NCI-H2029 (cell line): ENCODE measurements at regions not wholly inside any gene's neighbourhood (a gene's known extent, or its start where the extent isn't known, plus 50 kb on each side); places are given as distances from the start of the nearest gene placed in this dataset.
"Not testable (repeated sequence)": the region's sequence is repeated elsewhere in the genome, so short reads cannot be mapped to it uniquely, and the experiment has no call there.

Experiments used
- DNase-seq: peaks from one replicate; lab custom pipeline; 2025; lab: John Stamatoyannopoulos, UW

DNA sequence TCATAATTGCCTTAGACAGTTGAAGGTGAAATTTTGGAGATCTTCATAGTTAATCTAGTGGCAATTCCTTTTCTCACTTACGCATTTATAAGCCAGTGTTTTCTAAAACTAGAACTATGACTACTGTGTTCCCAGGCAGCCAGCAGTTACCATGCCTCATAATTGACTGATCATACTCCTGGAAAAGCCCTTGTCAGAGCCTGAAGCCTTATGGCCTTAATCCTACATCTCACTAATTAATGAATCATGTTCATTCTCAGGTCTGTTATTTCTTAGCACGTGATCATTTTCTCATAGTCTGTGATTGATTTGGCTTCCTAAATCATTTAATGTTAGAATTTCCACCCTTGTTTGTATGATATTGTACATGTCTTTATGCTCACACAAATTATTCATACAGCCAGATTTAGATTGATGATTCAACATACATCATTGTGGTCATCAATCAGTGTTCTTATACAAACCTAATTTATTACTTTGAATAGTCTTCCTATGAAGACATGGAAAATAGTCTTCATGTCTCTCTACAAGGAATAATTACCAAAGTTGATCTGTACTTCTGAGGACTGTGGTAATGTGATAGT is 132.6 kb upstream of the ASCC3 start:
- no peak for DNase-seq

DNA sequence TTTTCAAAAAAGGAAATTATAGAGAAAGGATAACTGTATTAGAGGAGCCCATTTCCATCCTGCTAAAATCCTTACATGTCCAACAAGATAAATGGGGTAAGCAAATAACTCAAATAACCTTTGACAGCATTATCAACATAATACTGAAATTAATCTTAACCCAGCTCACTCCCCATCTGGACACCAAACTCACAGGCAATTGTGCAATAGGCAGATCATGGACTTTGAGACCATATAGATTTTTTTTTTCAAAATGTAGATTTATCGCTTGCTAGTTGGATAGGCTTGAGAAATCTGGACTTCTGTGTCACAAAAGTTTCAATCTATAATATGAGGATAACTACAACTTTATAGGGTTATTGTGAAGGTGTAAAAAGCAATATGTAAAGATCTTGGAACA is 134.4 kb upstream of the ASCC3 start:
- no peak for DNase-seq

DNA sequence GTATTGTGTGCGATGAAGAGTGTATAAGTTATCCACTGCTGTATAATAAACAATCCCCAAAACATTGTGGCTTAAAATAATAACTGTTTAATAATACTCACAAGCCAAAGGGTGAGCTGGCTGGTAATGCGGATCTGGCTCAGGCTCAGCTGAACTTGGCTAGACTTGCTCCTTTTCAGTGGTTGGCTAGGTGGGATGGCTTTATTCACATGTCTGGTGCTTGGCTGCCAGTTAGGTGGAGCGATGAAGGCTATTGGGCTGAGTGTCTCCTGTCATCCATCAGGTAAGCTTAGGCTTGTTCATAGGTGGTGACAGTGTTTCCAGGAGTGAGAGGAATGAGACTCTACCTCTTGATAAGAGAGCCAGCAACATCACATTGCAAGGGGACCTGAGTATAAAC is 135.0 kb upstream of the ASCC3 start:
- DNase-seq = no peak

DNA sequence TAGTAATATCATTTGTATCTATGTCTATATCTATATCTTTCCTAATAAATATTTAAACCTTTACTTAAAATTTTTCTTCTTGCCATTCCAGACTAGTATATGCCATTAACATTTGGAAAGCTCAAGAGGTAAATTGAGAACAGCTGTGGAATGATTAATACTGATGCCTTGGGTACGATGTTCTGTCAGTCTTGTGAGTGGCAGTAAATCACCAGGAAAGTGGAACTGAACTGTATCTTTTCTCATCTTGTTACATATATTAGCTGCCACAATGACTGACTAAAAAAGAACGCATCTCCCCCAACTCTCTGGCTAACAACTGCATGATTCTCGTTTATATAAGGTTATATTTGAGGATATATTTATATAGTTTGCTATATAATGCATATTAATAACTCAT is 137.0 kb upstream of the ASCC3 start:
- DNase-seq = no peak

DNA sequence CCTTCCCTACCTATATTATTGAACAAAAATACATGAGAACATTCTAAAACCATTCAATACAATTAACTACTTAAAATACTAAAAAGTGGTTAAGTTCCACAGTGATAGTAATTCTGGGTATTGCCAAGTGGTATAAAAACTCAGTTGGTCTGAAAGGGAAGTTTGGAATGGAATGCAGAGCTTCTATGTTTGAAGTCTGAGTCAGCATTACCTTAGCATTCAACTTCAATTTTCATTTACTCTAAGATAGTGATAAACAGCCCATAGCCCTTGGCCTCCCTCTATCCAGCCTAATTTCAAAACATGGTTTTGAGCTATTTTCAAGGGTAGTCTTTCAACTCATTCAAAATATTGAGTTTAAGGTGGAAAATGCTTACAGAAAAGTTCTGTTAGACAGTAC is 140.4 kb upstream of the ASCC3 start:
- DNase-seq = no peak

DNA sequence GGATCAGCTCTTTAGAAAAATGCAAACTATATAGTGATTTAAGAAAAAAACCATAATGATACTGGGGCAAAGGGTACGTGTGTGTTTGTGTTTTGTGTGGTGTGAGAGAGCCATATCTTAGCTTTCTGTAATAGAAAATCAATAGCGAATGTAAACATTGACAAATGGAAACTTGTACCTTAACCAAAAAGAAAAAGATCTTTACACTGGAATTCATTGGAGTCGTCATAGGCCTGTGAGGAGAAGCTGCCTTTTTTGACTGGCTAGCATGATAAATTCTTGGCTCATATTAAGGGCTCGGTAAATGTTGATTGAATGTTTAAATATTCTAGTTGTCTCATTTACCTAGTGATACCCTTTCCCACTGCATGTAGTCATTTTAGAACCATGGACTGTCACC is 161.8 kb upstream of the ASCC3 start:
- DNase-seq = no peak

DNA sequence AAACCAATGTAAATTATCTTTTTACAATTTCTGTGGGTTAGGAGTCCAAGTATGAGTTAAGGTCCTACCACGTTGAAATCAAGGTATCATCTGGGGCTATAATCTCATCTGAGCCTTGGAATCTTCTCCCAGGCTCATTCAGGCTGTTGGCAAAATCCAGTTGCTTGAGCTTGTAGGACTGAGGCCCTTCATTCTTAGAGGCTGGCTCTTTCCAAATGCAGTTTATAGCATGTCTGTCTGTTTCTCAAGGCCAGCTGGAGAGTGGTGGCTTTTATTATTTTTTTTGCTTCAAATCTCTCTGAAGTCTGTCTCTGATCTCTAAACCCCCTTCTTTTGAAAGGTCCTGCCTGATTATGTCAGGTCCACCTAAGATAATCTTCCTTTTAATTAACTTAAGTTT is 177.2 kb upstream of the ASCC3 start:
- no peak for DNase-seq

DNA sequence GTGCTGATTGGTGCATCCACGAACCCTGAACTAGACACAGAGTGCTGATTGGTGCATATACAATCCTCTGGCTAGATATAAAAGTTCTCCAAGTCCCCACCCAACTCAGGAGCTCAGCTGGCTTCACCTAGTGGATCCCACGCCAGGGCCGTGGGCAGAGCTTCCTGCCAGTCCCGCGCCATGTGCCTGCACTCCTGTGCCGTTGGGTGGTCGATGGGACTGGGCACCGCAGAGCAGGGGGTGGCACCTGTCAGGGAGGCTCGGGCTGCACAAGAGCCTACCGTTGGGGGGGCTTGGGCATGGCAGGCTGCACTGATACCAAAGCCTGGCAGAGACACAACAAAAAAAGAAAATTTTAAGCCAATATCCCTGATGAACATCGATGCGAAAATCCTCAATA is 185.4 kb upstream of the ASCC3 start:
- no peak for DNase-seq

DNA sequence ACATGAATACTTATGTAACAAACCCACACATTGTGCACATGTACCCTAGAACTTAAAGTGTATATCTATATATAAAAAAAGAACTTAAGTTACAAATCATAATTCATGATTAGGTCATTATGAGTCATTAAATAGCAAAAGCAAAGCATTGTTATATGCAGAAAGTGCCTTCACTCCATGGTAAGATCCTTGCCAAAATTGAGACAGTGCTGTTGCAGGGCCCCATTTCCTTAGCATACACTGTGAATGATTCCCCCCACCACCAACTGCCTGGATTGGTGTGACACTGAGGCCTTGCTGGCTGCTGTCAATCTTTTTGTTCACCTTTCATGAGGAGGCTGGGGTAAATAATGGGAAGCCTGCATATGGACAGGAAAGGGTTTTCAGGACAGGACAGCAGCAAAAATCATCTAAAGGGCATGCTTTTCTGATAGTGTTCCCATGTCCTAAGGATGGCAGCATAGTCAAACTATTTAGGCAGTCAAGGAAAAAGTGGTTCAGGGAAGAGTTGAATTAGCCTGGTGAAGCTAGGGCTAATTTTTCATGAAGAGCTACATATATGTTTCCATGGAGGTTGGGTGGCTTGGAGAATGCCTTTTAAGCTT is 188.2 kb upstream of the ASCC3 start:
- no peak for DNase-seq

DNA sequence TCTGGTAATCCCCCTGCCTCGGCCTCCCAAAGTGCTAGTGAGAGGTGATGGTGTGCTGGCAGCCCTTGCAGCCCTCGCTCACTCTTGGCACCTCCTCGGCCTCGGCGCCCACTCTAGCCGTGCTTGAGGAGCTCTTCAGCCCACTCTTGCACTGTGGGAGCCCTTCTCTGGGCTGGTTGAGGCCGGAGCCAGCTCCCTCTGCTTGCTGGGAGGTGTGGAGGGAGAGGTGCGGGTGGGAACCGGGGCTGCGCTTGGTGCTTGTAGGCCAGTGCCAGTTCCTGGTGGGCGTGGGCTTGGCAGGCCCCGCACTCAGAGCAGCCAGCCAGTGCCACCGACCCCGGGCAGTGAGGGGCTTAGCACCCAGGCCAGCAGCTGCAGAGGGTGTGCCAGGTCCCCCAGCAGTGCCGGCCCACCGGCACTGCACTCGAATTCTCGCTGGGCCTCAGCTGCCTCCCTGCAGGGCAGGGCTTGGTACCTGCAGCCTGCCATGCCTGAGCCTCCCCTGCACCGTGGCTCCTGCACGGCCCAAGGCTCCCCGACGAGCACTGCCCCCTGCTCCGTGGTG is 189.0 kb upstream of the ASCC3 start:
- DNase-seq = no peak

DNA sequence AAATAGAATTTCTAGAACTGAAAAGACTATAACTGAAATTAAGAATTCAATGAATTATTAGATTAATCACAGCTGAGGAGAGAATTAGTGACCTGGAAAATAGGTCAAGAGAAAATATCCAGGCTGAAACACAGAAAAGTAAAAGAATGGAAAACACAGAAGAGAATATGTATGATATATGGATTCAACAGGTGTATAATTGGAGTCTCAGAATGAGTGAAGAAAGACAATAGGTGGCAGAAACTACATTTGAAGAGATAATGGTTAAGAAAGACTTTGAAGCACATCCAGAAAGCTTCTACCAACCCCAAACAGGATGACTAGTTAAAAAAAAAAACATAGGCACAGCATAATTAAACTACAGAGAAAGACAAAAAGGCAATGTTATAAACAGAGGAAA is 196.2 kb upstream of the ASCC3 start:
- no peak for DNase-seq

DNA sequence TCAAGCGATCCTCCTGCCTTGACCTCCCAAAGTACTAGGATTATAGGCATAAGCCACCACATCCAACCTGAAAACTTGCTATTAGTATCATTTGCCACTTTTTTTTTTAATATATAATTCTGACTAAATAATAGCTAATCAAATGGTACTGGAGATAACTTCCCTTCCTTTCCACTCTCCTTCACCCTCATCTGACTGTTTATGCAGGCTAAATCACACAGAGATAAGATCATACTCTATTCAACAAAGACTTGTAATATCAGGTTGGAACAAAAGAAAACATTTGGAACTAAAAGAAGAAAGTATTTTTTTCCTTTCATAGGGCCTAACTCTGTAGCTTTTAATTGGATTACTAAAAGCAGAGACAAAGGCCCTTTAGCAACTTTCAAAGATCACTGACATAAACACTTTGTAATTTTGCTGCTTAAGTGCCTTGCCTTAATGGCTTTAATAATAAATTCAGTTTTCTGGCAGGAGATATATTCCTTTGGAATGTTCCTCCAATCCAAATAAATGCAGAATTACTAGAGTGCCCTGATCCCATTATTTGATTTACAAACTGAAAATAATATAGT is 198.7 kb upstream of the ASCC3 start:
- no peak for DNase-seq

DNA sequence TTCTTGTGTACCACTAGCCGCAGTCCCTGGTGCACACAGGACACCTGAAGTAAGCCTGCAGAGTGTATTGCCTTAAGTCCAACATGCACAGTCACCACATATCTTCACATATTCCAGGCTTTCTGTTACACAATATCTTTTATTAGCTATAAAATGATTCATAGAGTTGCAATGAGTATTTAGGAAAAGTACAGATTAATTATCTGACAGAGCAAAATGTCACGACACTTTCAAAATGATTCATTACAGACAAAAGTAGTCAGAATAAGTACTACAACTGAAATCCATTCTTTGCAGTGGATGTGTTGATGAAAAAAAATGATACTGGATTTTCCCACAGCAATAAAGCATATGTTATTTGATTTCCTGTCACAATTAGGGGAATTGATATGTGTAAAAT is 199.5 kb upstream of the ASCC3 start:
- DNase-seq = no peak

DNA sequence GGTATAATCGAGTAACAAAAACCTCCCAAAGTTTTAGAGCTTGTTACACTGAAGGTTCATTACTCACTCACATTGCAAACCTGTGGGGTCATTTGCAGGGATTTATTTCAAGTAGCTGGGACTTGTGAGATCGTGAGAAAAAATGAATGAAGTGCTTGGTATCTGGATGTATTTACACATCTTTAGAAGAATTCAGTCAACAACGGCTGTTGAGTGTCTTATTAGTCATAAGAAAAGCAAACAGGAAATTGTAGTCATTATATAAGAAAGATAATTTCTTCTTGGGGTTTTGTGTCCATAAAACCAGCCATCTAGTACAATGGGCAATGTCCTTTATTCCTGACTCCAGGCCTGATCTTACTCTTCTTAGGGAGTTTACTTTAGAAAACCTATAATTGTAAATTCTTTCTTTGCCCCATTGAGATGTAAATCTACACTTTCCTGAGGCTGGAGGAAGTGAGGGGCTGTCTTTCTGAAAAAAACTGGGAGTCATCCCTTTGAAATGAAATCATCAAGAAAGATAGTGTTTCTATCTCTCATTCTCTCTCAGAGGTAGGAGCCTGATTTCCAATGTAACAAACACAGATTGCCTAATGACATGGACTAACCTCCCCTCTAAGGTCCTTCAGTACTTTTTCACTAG is 202.5 kb upstream of the ASCC3 start:
- DNase-seq = no peak

DNA sequence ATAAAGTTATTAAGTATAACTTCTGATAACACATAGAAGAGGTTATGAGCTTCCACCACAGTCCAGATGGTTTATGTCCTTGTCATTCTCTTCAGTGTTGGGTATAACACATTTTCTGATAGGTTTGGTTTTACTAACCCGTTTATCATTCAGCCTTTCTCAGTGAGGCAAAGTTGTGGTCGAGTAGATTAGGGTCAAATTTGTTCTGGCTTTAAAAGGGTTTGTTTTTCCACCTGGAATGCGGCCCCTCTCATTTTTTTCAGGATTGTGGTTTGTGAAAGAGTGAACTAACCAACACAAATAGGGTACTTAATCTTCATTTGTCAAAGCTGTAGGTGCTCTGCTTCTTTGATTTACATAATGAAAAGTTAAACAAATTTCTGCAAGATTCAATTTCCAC is 204.2 kb upstream of the ASCC3 start:
- DNase-seq = no peak

DNA sequence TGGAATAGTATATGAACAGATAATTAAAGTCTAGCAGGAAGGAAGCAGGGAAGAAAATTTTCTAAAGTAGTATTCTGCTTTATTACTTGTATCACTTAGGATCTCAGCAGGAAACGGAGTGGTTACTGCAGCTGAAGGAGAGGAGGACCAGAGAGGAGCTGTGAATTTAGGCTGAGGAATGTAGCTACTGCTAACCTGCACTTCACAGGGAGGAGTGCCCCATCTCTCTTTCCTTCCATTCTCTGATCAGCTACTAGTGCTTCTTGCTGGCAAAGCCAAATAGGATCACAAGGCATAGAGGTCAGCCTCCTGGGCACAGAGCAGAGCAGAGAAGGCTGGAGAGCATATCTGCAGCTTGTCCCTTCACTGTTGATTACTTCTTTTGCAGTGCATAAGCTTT is 205.3 kb upstream of the ASCC3 start:
- DNase-seq = no peak

DNA sequence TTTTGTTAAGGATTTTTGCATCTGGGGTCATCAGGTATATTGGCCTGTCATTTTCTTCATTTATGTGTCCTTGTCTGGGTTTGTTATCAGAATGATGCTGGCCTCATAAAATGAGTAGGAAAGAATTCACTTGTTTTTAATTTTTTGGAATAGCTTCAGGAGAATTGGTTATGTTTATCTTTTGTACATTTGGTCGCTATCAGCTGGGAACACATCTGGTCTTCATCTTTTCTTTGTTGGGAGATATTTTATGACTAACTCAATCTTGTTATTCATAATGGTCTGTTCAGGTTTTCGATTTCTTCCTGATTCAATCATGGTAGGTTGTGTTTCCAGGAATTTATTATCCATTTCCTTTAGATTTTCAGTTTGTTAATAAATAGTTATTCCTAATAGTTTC is 207.5 kb upstream of the ASCC3 start:
- no peak for DNase-seq

DNA sequence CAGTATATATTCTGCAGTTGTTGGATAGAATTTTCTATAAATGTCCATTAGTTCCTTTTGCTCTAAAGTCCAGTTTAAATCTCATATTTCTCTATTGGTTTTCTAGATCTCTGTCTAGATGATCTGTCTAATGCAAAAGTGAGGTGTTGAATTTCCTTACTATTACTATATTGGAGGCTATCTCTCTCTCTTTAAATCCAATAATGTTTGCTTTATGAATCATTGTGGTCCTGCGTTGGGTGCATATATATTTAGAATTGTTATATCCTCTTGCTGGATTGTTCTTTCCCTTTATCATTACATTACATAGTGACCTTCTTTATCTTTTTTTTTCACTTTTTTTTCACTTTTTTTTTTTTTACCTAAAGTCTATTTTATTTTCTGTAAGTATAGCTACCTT is 208.5 kb upstream of the ASCC3 start:
- DNase-seq = no peak

DNA sequence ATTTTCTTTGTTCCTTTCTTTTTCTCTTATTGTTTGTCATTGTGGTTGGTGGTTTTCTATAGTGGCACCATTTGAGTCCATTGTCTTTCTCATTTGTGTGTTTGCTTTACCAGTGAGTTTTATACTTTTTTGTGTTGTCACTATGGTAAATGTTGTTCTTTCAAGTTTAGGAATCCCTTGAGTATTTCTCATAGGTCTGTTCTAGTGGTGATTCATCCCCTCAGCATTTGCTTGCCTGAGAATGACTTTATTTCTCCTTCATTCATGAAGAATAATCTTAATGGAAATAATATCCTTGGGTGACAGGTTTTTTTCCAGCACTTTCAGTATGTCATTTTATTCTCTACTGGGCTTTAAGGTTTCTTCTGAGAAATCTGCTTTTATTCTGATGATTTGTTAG is 209.2 kb upstream of the ASCC3 start:
- DNase-seq = no peak

DNA sequence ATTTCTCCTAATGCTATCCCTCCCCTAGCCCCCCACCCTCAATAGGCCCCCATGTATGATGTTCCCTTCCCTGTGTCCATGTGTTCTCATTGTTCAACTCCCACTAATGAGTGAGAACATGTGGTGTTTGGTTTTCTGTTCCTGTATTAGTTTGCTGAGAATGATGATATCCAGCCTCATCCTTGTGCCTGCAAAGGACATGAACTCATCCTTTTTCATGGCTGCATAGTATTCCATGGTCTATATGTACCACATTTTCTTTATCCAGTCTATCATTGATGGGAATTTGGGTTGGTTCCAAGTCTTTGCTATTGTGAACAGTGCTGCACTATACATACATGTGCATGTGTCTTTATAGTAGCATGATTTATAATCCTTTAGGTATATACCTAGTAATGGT is 217.5 kb upstream of the ASCC3 start:
- DNase-seq = not testable (repeated sequence)

DNA sequence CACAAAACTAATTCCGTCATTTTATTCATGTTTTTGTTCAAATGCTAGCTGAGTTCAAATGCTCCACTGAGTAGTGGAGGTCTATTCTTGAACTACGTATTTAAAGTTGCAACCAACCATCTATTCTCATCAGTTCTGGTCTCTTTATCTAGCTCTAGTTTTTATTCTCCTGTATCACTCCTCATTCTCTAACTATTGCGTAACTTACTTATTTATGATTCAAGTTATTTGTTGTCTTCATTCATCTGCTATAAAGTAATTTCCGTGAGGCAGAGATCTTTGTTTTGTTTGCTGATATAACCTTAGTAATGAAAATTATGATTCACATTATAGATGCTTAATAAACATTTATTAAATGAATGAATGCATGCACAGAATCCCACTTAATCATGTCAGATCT is 221.6 kb upstream of the ASCC3 start:
- no peak for DNase-seq

DNA sequence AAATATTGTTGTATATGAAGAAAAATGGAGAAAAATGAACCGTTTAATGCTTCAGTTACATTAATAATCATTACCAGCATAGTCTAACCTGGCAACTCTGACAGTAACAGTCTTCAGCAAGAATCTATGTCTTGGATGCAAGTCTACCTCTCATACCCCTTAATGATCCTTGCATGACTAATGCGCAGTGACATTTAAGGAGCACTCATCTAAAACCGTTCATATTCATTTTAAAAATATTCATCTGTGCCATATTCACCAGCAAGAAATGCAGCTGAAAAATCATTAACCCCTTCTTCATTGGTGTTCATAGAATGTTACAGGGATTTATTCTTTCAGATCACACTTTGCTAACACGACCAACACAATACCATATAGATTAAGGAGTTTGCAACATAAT is 227.2 kb upstream of the ASCC3 start:
- DNase-seq = no peak

DNA sequence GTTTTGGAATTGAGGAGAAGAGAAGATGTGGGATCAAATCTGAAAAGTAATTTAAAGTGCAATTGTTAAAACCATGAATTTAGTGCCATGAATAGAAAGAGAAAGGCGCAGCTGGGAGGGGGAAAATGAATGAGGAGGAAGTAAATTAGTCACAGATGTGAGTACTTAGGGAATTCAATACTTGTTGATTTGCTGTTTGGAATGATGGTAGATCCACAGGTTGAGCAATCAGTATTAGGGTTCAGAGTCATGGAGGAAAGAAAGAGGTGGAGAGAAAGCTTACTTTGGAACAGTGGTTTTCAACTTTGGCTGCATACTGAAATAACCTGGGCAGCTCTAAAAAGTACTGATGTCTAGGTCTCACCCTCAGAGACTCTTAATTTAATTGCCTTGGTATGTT is 229.7 kb upstream of the ASCC3 start:
- DNase-seq = no peak
